IPS DF 6.9 (cell line): ENCODE measurements at regions not wholly inside any gene's neighbourhood (a gene's known extent, or its start where the extent isn't known, plus 50 kb on each side); places are given as distances from the start of the nearest gene placed in this dataset.

Source experiments
- DNase-seq: peaks from one replicate; pipeline ENCODE4 v3.0.0-alpha.2; 2013; ENCODE audit warnings: low read depth, low spot score
- H3K27ac ChIP-seq: one replicate; pipeline ENCODE4 v1.5.1; 2013; ENCODE audit warnings: low read length, control low read depth
- H3K27me3 ChIP-seq: 2 replicates; pipeline ENCODE4 v1.6.1; 2013; ENCODE audit warnings: mild to moderate bottlenecking, low read length; ENCODE audit not compliant: control insufficient read depth, insufficient read depth
- H3K36me3 ChIP-seq: 2 replicates; pipeline ENCODE4 v1.6.1; 2013; ENCODE audit warnings: low read length; ENCODE audit not compliant: control insufficient read depth, insufficient read depth
- H3K4me1 ChIP-seq: 2 replicates; pipeline ENCODE4 v1.6.1; 2013; ENCODE audit warnings: low read length; ENCODE audit not compliant: control insufficient read depth, insufficient read depth
- H3K4me3 ChIP-seq: 2 replicates; pipeline ENCODE4 v1.5.1; 2013; ENCODE audit warnings: mild to moderate bottlenecking, low read length
- H3K9me3 ChIP-seq: 2 replicates; pipeline ENCODE4 v1.6.1; 2013; ENCODE audit warnings: low read length, inconsistent platforms; ENCODE audit not compliant: control insufficient read depth, insufficient read depth
- WGBS: extraction: QIAGEN DNeasy Blood & Tissue Kit; methylation state at CpG from one replicate; pipeline ENCODE4 v1.1.7; 2013; ENCODE audit warnings: mixed read lengths, missing lambda C conversion rate; ENCODE audit not compliant: insufficient read length, insufficient coverage; 5-methylcytosine and 5-hydroxymethylcytosine counted together

DNA sequence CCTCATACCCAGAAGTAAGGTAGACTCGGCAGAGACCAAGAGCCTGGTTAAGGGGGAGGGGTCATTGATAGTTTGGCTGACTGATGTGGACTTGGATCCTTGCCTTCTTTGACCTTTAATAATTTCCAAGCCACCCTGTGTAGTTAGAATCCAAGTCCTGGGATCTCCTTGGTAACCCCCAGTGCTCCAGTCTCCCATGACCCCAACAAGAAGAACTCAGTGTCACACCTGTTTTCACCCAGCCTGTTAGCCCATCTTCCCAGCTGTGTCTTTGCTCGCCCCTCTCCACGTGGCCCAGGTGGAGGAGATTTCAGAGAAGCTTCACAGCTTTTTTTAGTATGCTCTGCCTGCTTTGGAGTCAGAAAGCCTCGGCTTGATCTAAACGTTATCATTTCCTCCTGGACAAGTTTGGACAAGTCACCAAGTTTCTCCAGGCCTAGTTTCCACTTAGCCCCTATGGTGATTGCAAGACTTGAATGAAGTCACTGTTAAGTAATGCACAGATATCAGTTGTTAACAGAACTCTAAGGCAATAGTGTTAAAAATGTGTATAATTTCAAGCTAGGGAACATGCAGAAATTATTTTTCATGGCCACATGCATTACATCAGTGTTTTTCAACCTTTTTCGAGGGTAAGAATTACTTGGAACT lies 170.0 kb downstream of the TMEM38B start:
- no peak for DNase-seq
- H3K9me3 ChIP-seq, result no peaks in the 10 kb centered on the region
- no peaks in the 10 kb centered on the region for H3K36me3 ChIP-seq
- no CpG with 5 or more reads among the region's 6 CpGs for WGBS
- H3K4me3 ChIP-seq, result no peak overlapping the region
- H3K4me1 ChIP-seq, result no peaks in the 10 kb centered on the region
- H3K27me3 ChIP-seq, result no peaks in the 10 kb centered on the region
- H3K27ac ChIP-seq, result no peak overlapping the region

DNA sequence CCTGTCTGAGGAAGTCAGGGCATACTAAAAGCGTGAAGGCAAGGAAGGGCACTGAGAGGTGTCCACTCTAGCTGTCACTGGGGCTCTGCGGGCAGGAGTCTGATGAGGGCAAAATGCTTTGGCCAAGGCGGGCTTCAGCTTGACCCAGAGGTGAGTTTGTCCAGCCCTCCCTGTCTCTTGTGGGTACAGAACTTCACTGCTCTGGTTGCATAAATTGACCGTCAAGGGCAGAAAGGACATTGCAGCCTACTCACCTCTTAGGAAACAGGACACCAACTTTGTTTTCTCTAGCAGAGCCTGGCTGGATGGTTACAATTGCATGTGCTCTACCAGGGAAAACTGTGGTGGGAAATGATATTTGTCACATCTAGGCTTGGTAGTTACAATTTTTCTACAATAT lies 170.9 kb downstream of the TMEM38B start:
- Histone ChIP-seq H3K27ac (no peak overlapping the region), H3K9me3 (no peaks in the 10 kb centered on the region), H3K4me1 (no peaks in the 10 kb centered on the region), H3K27me3 (no peaks in the 10 kb centered on the region), H3K36me3 (no peaks in the 10 kb centered on the region), H3K4me3 (no peak overlapping the region)
- WGBS, result no CpG with 5 or more reads among the region's 4 CpGs
- DNase-seq, result no peak

DNA sequence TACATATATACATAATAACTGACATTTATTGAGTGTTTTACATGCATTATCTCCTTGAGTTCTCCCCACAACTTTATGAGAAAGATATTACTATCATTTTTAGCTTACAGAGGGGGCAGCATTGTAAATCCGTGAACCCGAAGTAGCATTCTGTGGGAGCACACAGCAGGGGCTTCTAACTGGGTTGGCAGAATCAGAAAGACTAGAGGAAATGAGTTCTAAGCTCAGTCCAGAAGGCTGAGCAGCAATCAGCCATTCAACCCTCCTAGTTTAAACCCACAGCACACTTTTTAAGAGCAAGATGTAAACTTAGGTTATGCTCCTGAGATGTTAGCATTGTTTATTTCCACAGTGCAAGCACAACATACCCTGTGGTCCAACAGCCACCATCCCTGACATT lies 177.2 kb downstream of the TMEM38B start:
- Histone ChIP-seq H3K4me1 (no peaks in the 10 kb centered on the region), H3K27ac (no peak overlapping the region), H3K4me3 (no peak overlapping the region), H3K36me3 (no peaks in the 10 kb centered on the region), H3K27me3 (no peaks in the 10 kb centered on the region), H3K9me3 (no peaks in the 10 kb centered on the region)
- WGBS, result no CpG with 5 or more reads among the region's 2 CpGs
- DNase-seq, result no peak

DNA sequence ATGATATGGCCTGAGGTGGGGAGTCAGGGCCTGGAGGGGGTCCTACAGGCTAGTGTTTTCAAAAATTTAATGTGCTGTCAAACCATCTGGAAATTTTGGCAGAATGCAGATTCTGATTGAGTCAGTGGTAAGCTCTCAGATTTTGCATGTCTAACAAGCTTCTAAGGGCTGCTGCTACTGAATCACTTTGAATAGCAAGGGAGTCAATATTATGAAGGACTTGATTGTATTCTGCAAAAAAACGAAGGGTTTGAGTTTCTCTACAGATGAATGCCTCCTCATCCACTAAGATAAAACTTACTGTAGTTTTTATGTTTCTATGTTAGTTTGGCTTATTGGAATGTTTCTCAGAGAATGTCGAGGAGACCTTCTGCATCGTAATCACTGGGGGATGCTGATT lies 179.5 kb downstream of the TMEM38B start:
- H3K36me3 ChIP-seq, result no peaks in the 10 kb centered on the region
- H3K4me1 ChIP-seq, result no peaks in the 10 kb centered on the region
- DNase-seq, result no peak
- no peak overlapping the region for H3K4me3 ChIP-seq
- H3K27me3 ChIP-seq, result peaks cover 1% of the 10 kb centered on the region; the same call in 1 of the 2 replicates
- no CpG with 5 or more reads among the region's 3 CpGs for WGBS
- no peak overlapping the region for H3K27ac ChIP-seq
- no peaks in the 10 kb centered on the region for H3K9me3 ChIP-seq

DNA sequence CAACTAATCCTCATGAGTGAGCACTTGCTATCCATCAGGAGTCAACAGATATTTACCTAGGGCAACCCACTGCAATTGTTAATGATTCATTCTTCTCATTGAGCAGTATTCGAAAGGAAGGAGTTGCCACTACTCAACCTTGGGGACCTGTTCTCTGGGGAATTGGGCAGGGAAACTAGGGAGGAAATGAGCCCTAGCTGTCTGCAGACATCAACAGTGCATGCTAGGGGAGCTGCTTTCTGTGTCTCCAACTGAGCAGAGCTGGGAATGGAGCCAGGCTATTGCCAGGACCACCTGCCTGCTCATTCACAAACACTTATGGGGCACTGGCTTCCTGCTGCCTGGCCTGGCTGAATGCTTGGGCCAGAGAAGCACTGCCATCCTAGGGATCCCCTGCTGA lies 183.4 kb downstream of the TMEM38B start:
- H3K27me3 ChIP-seq, result peaks cover 1% of the 10 kb centered on the region; the same call in 1 of the 2 replicates
- H3K4me3 ChIP-seq, result no peak overlapping the region
- H3K4me1 ChIP-seq, result no peaks in the 10 kb centered on the region
- no peaks in the 10 kb centered on the region for H3K36me3 ChIP-seq
- no peak for DNase-seq
- H3K9me3 ChIP-seq, result no peaks in the 10 kb centered on the region
- H3K27ac ChIP-seq, result no peak overlapping the region
- WGBS, result no CpG with 5 or more reads among the region's 1 CpG

DNA sequence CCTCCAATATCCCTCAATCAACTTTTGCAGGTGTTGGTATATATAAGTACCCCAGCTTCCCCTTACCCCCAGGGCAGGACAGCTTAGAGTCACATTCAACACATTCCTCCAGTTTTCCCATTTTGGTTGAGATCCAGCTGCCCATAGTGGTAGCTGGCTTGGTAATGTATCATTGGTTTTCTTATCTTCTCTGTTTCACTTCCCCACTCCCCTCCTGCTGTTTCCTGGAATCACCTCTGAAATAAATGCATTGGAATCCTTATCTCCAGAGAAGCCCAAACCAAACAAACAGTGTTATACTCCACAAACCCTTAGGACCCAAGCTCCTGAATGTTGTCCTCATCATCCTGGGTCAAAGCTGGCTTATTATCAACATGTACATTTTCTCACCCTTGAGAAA lies 184.8 kb downstream of the TMEM38B start:
- Histone ChIP-seq H3K9me3 (no peaks in the 10 kb centered on the region), H3K27me3 (peaks cover 1% of the 10 kb centered on the region; the same call in 1 of the 2 replicates), H3K27ac (no peak overlapping the region), H3K4me3 (no peak overlapping the region), H3K4me1 (no peaks in the 10 kb centered on the region), H3K36me3 (no peaks in the 10 kb centered on the region)
- DNase-seq, result no peak

DNA sequence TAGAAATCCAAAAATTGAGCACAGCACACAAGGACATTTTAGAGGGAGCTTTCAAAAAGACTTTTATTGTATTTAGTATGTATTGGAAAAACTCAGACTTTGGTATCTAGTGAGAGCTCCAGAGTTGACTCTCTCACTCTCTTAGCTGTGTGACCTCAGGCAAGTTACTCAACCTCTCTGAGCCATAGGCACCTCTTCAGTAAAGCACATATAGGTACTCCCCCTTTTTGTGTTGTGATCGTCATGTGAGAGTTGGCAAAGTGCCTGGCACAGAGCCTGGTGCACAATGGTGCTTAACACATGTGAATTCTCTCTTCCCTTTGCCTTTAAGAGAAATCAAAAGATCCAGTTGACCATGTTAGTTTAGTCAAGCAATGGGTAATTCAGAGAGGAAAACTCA lies 186.2 kb downstream of the TMEM38B start:
- Histone ChIP-seq H3K27me3 (peaks cover 1% of the 10 kb centered on the region; the same call in 1 of the 2 replicates), H3K4me3 (no peak overlapping the region), H3K36me3 (no peaks in the 10 kb centered on the region), H3K27ac (no peak overlapping the region), H3K4me1 (no peaks in the 10 kb centered on the region), H3K9me3 (no peaks in the 10 kb centered on the region)
- DNase-seq, result no peak
- WGBS, result no CpG with 5 or more reads among the region's 1 CpG

DNA sequence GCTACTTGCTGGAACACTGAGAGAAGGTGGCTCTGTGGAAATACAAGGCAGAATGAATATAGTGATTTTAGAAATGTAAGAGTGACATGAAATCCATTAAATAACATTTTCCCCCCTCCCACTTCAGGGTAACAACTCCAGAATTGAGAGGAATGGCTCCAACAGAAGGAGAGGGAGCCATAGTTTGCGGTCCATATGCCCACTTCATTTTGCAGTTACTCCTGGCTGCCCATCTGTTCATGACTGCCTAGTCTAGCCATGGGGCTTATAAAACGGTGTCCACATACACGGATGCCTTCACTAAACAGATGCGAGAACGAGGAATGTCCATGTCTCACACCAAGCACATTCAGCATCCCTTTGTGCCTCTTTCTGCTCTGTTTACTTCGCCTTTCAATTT lies 186.7 kb downstream of the TMEM38B start:
- H3K27ac ChIP-seq, result no peak overlapping the region

DNA sequence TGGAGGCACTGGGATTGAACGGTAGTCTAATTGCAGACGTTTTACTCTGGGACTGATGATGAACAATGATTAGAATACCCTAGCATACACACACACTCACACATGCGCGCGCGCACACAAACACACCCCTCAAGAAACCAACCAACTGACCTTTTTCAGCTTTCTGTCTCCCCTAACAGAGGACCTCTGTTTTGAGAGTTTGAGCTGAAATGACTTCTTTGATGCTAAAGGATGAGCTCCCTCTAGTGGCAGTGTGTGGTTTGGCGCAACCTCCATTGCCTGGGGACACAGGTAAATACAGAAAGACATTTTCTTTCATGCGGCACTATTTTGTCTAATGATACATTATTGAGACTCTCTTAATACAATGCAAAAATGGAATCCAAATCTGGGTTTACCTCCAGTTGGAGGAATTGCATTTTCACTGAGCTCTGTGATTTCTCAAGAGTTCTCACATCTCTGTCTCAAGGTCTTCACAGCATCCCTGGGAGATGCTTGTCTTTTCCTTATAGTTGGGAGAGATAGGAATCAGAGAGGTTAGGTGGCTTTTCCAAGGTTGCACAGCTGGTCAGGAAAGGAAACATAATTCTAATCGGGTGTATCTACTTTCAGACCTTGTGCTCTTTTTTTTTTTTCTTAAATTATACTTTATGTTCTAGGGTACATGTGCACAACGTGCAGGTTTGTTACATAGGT lies 187.5 kb downstream of the TMEM38B start:
- peaks cover 1% of the 10 kb centered on the region; the same call in 1 of the 2 replicates for H3K27me3 ChIP-seq
- H3K27ac ChIP-seq, result no peak overlapping the region
- no peaks in the 10 kb centered on the region for H3K4me1 ChIP-seq
- DNase-seq, result peak; percentile 76
- H3K36me3 ChIP-seq, result no peaks in the 10 kb centered on the region
- H3K4me3 ChIP-seq, result no peak overlapping the region
- WGBS, result no CpG with 5 or more reads among the region's 10 CpGs
- no peaks in the 10 kb centered on the region for H3K9me3 ChIP-seq

More for the DNA sequence above, 186.7 kb downstream of the TMEM38B start:
- H3K27me3 ChIP-seq, result peaks cover 1% of the 10 kb centered on the region; the same call in 1 of the 2 replicates
- H3K36me3 ChIP-seq, result no peaks in the 10 kb centered on the region
- no peak overlapping the region for H3K4me3 ChIP-seq
- DNase-seq, result no peak
- no CpG with 5 or more reads among the region's 6 CpGs for WGBS
- no peaks in the 10 kb centered on the region for H3K4me1 ChIP-seq
- no peaks in the 10 kb centered on the region for H3K9me3 ChIP-seq

DNA sequence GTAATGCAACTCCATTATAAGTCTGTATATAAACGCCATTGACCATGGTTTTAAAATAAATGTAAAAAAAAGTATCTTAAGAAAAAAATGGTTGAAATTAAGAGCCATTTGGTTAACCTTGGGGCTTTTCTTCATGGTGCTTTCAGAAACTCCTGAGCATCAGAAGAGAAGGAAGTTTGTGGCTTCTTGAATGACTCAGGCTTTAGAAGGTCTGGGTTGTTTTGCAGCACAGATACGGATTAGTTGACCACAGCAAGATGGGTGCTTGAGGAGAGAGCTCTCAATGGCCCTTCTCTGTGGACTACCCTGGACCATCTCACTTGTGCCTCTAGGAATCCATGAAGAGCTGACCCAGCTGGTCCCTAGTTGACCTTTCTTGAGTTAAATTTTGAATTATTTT lies 189.5 kb downstream of the TMEM38B start:
- no peak for DNase-seq
- Histone ChIP-seq H3K9me3 (no peaks in the 10 kb centered on the region), H3K4me1 (no peaks in the 10 kb centered on the region), H3K27ac (no peak overlapping the region), H3K27me3 (no peaks in the 10 kb centered on the region), H3K36me3 (no peaks in the 10 kb centered on the region), H3K4me3 (no peak overlapping the region)
- WGBS, result no CpG with 5 or more reads among the region's 2 CpGs

DNA sequence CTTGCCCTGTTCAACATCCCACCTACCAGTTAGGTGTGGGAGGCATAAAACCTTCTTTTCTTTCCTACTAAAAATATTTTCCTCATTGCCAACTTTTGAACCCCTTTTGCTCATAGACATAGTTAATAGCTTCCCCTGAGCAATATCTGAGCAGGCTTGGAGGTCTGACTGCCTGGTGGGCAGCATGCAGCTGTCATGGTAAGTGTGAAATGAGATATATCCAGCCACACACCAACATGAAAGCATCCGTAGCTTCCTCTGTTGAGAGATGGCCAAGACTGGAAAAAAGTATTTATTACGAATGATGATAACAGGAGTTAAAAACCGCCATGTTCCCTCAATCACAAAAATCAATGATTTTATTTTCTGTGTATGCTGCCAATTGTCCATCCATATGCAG lies 190.1 kb downstream of the TMEM38B start:
- no CpG with 5 or more reads among the region's 3 CpGs for WGBS
- Histone ChIP-seq H3K4me1 (no peaks in the 10 kb centered on the region), H3K9me3 (no peaks in the 10 kb centered on the region), H3K36me3 (no peaks in the 10 kb centered on the region), H3K27ac (no peak overlapping the region), H3K4me3 (no peak overlapping the region), H3K27me3 (no peaks in the 10 kb centered on the region)
- no peak for DNase-seq
